Loucy (cell line): ENCODE measurements at regions not wholly inside any gene's neighbourhood (a gene's known extent, or its start where the extent isn't known, plus 50 kb on each side); places are given as distances from the start of the nearest gene placed in this dataset.

Source experiments
- EZH2phosphoT487 ChIP-seq: fragments of 200-600 bp; IDR thresholded peaks from 2 replicates; pipeline ENCODE4 v1.6.1; 2018; ENCODE audit warnings: antibody characterized with exemption, mild to moderate bottlenecking, moderate library complexity, borderline replicate concordance
- TF ChIP-seq, protein P1 (sequence below): fragments of 200-600 bp; sonication (generic); conservative IDR thresholded peaks from 2 replicates; pipeline ENCODE4 v1.5.1; 2014; ENCODE audit warnings: mild to moderate bottlenecking, antibody characterized with exemption, low read length

DNA sequence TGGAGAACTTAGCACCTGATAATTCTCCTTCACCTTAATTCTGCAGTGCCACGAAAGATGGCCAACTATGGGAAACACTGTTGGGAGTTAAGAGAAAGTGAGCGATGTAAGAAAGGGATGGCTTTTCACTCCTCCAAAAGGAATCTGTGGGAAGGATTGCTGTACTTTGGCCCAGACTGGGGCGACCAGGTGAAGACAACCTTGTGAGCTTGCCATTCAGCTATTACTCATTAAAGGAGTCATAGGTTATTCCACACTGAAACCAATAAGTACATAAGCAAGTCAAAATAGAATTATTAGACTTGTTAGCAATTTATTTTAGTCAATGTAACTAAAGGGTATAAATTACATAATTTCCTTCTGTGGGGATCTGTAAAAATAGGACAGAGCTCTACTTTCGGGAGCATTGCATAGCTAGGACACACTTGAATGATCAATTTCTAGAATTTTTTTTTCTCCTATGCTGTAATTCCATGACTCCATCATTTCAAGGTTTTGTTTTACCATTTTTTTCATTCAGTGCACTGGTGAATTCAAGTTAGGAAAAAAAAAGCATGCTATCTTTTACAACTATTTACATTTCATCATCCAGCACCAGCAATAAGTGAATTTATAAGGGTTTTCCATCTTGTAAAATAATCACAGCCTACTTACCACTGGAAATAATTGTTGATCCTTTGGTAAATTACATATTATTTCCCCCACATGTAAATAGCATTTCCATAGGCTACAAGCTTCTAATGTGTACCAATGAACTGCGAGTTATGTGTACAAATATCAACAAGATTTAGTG is 231.7 kb downstream of the SIM1 start:
- TF ChIP-seq, protein P1, sequence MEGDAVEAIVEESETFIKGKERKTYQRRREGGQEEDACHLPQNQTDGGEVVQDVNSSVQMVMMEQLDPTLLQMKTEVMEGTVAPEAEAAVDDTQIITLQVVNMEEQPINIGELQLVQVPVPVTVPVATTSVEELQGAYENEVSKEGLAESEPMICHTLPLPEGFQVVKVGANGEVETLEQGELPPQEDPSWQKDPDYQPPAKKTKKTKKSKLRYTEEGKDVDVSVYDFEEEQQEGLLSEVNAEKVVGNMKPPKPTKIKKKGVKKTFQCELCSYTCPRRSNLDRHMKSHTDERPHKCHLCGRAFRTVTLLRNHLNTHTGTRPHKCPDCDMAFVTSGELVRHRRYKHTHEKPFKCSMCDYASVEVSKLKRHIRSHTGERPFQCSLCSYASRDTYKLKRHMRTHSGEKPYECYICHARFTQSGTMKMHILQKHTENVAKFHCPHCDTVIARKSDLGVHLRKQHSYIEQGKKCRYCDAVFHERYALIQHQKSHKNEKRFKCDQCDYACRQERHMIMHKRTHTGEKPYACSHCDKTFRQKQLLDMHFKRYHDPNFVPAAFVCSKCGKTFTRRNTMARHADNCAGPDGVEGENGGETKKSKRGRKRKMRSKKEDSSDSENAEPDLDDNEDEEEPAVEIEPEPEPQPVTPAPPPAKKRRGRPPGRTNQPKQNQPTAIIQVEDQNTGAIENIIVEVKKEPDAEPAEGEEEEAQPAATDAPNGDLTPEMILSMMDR: no peak
- TF ChIP-seq EZH2phosphoT487: no peak
